ENCODE measurements at regions not wholly inside any gene's neighbourhood (a gene's known extent, or its start where the extent isn't known, plus 50 kb on each side); places are given as distances from the start of the nearest gene placed in this dataset.
A peak's percentile ranks its signal among the peaks of the same experiment; 100 is the strongest.

DNA sequence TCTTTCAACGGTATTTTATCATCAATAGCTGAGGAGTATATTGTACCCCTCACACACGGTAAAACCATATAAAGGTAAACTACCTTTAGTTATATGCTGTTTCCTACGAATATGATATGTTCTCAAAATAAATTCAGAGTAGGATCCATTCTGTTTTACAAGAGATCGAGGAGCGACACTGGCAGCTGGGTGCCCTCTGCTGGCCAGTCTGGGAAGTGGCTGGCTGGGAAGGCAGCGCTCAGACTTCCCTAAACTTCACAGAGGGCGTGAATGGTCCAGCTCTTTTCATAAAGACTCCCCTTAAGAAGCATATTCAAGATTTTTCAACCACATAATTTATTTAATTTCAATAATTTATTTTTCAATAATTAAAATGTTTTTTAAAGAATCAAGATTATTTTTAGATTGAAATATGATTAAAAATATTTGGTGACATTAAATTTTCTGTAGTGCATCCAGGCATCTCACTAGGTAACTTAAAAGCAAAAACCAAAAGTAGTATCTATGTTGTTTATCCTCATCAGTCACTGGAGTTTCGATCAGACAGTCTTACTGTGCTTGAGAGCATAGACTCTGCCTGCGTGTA lies 187.5 kb upstream of the PDE10A start:
- TF ChIP-seq MAX (IDR thresholded peaks at IDR 0.05), result no peak
- peak; percentile 96 for TF ChIP-seq RAD21 (IDR thresholded peaks at IDR 0.05)
- TF ChIP-seq, protein P1, sequence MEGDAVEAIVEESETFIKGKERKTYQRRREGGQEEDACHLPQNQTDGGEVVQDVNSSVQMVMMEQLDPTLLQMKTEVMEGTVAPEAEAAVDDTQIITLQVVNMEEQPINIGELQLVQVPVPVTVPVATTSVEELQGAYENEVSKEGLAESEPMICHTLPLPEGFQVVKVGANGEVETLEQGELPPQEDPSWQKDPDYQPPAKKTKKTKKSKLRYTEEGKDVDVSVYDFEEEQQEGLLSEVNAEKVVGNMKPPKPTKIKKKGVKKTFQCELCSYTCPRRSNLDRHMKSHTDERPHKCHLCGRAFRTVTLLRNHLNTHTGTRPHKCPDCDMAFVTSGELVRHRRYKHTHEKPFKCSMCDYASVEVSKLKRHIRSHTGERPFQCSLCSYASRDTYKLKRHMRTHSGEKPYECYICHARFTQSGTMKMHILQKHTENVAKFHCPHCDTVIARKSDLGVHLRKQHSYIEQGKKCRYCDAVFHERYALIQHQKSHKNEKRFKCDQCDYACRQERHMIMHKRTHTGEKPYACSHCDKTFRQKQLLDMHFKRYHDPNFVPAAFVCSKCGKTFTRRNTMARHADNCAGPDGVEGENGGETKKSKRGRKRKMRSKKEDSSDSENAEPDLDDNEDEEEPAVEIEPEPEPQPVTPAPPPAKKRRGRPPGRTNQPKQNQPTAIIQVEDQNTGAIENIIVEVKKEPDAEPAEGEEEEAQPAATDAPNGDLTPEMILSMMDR (IDR thresholded peaks at IDR 0.05; ENCODE audit: low read depth, low read length, missing input control), result peak; percentile 97
- TF ChIP-seq TAF1 (conservative IDR thresholded peaks at IDR 0.05), result no peak
- no peak for TF ChIP-seq FOXA1 (IDR thresholded peaks at IDR 0.05)
- TF ChIP-seq REST (IDR thresholded peaks at IDR 0.05), result no peak
- no peak for TF ChIP-seq HNF4A (conservative IDR thresholded peaks at IDR 0.05)
- TF ChIP-seq, protein P2, sequence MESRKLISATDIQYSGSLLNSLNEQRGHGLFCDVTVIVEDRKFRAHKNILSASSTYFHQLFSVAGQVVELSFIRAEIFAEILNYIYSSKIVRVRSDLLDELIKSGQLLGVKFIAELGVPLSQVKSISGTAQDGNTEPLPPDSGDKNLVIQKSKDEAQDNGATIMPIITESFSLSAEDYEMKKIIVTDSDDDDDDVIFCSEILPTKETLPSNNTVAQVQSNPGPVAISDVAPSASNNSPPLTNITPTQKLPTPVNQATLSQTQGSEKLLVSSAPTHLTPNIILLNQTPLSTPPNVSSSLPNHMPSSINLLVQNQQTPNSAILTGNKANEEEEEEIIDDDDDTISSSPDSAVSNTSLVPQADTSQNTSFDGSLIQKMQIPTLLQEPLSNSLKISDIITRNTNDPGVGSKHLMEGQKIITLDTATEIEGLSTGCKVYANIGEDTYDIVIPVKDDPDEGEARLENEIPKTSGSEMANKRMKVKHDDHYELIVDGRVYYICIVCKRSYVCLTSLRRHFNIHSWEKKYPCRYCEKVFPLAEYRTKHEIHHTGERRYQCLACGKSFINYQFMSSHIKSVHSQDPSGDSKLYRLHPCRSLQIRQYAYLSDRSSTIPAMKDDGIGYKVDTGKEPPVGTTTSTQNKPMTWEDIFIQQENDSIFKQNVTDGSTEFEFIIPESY (IDR thresholded peaks at IDR 0.05), result no peak
- TF ChIP-seq HNF4G (IDR thresholded peaks at IDR 0.05), result no peak
